ENCODE measurements at regions not wholly inside any gene's neighbourhood (a gene's known extent, or its start where the extent isn't known, plus 50 kb on each side); places are given as distances from the start of the nearest gene placed in this dataset.

DNA sequence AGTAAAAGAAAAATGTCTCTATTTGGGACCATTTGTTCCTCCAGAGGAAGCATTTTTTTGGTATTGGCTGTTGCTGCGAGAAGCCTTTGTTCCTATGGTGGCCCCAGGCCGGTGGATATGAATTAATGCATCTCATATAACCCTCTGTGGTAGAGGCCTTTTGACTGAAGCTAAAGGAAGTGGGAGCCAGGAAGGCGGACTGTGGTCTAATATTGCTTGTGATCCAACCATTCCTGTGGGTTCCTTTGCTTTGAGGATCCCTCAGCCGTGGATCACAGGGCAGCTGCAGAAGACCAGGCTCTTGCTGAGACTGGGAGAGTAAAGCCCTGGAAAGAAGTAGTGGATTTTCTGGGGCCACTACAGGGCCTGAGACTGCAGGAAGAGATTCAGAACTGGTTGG is 68.3 kb upstream of the NAV2 start:
- H3K4me3 ChIP-seq (ENCODE audit: low read depth, low read length) = no peak overlapping the region
- TF ChIP-seq, protein P1, sequence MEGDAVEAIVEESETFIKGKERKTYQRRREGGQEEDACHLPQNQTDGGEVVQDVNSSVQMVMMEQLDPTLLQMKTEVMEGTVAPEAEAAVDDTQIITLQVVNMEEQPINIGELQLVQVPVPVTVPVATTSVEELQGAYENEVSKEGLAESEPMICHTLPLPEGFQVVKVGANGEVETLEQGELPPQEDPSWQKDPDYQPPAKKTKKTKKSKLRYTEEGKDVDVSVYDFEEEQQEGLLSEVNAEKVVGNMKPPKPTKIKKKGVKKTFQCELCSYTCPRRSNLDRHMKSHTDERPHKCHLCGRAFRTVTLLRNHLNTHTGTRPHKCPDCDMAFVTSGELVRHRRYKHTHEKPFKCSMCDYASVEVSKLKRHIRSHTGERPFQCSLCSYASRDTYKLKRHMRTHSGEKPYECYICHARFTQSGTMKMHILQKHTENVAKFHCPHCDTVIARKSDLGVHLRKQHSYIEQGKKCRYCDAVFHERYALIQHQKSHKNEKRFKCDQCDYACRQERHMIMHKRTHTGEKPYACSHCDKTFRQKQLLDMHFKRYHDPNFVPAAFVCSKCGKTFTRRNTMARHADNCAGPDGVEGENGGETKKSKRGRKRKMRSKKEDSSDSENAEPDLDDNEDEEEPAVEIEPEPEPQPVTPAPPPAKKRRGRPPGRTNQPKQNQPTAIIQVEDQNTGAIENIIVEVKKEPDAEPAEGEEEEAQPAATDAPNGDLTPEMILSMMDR (IDR thresholded peaks at IDR 0.05; ENCODE audit: borderline replicate concordance, insufficient read depth, low read depth, low read length) = no peak

DNA sequence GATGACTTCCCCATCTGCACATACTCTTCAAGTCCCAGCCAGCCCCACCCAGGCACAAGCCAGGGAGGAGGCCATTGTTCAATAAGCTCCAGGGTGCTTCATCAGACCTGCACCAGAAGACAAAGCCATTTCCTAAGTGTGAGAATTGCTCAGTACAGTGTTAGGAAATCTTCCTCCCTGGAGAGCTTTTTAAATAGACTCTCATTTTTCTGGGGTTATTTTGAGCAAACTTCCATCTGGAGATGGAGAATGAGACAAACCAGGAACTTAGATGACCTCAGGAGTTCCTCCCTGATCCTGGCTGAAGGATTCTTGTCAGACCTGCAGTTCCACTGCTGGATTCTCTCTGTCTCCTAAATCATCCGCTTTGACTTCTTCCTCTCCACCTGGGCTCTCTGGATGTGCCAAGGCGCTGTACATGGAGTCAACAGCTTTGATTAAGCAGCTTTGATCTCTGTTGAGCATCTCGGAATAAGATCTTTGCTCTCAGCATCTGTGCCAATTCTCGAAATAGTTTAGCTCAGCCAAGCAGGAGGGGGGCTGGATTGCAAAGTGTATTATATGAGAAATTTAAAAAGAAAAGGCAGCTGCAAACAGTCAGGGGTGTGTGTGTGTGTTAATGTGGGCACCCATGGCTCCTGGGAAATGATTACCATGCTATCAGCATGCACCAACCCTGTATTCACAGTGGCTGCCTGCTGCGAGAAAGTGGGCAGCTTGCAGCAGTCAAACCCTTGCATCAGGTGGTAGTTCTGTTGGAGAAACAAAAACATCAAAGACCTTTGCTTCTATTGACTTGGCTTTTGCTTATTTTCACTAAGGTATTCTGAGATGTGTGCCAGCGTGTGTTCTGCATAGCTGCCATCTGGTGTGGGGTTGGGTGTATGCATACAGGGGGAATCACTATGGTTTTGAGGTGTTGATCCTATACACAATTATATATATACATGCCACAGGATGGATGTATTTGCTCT is 70.2 kb upstream of the NAV2 start:
- TF ChIP-seq, protein P1 (IDR thresholded peaks at IDR 0.05; ENCODE audit: borderline replicate concordance, insufficient read depth, low read depth, low read length) = no peak
- H3K4me3 ChIP-seq (ENCODE audit: low read depth, low read length) = no peak overlapping the region

DNA sequence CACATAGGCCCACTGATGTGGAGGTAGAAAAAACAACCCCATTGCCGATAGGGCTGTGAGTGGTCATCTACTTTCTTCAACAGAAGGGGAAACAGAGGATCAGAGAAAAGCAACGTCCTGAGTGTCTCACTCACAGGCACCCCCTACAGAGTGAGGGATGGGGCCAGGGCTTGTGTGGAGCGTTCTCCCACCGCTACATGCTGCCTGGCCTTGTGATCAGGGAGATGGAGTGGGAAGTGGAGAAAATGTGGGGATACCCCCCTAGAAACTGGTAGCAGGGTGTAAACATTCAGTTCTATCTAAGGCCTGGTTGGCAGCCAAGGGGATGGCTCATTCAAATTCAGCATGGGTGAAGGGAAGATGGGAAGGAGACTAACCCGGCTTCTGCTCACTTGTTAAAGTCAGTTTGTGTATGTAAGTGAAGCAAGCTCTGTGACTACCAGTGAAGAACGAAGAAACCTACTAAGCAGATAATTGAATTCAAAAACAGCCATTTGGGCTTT is 73.0 kb upstream of the NAV2 start:
- H3K4me3 ChIP-seq (ENCODE audit: low read depth, low read length) = no peak overlapping the region

DNA sequence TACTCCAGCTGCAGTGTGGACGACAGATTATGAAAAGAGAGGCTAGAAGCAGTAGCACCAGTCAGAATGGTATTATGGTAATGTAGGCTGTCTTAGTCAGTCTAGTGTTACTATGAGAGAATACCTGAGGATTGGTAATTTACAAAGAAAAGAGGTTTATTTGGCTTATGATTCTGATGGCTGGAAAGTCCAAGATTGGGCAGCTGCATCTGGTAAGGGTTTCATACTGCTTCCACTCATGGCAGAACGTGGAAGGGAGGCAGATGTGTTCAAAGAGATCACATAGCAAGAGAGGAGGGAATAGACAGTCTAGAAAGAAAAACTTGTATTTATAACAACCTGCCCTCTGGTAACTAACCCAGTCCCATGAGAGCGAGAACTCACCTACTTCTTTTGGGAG is 77.3 kb upstream of the NAV2 start:
- no peak overlapping the region for H3K4me3 ChIP-seq (ENCODE audit: low read depth, low read length)
- TF ChIP-seq, protein P1 (IDR thresholded peaks at IDR 0.05; ENCODE audit: borderline replicate concordance, insufficient read depth, low read depth, low read length) = no peak

More for the DNA sequence above, 73.0 kb upstream of the NAV2 start:
- TF ChIP-seq, protein P1 (IDR thresholded peaks at IDR 0.05; ENCODE audit: borderline replicate concordance, insufficient read depth, low read depth, low read length) = no peak

DNA sequence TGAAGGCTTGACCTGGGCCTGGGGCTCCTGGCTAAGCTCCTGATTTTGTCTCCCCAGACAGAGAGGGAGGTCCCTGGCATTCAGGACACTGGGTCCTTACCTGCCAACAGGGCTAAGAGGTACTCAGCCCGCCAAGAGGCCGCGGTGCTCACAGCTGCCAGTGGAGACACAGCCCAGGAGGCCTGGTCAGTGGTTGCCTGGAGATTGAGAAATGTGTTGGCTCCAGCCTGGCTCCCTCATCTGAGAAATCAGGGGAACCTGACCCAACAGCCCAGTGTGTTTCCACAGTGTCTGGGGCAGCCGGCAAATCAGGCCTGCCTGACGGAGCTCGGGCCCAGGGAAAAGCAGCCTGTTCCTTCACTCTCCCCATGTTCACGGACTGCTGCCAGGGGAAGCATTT is 79.4 kb upstream of the NAV2 start:
- TF ChIP-seq, protein P1 (IDR thresholded peaks at IDR 0.05; ENCODE audit: borderline replicate concordance, insufficient read depth, low read depth, low read length) = no peak
- no peak overlapping the region for H3K4me3 ChIP-seq (ENCODE audit: low read depth, low read length)

DNA sequence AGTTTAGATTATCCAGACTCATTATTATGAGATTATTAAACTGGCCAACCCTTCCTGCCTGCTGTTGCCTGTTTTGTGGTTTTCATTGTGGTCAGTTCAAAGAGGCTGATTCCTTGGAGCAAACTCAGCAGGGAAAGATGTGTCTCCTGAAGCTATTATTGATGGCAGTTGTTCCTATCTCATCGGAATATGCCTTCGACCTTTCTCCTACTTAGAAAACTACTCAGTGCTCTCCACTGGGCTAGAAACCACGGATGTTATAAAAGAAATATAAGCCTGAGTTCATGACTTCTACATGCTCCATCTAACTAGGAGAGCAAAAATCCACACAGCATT is 80.2 kb upstream of the NAV2 start:
- no peak overlapping the region for H3K4me3 ChIP-seq (ENCODE audit: low read depth, low read length)
- TF ChIP-seq, protein P1 (IDR thresholded peaks at IDR 0.05; ENCODE audit: borderline replicate concordance, insufficient read depth, low read depth, low read length) = no peak
